Motor neuron (in vitro differentiated cells): ENCODE measurements at regions not wholly inside any gene's neighbourhood (a gene's known extent, or its start where the extent isn't known, plus 50 kb on each side); places are given as distances from the start of the nearest gene placed in this dataset.

ENCODE experiments used
- ATAC-seq, 8 experiments: fragments of 200-7000 bp; cut with Tn5 transposase; replicated peaks in 6 of 8; 2 replicates each; pipeline ENCODE4 v1.8.0; 2021; ENCODE audit warnings: mild to moderate bottlenecking in 8 of 8, moderate library complexity in 8 of 8
- H3K27ac ChIP-seq, 2 donors: fragments of 250-450 bp; sonication (Bioruptor Pico); 2 replicates each; pipeline ENCODE4 v1.9.0; 2021; ENCODE audit warnings: antibody characterized with exemption in 2 of 2, mild to moderate bottlenecking in 2 of 2, moderate library complexity in 1 of 2
- H3K4me1 ChIP-seq, 2 donors: fragments of 250-450 bp; sonication (Bioruptor Pico); replicated peaks in 1 of 2; 2 replicates each; pipeline ENCODE4 v1.6.1; 2021; ENCODE audit warnings: antibody characterized with exemption in 2 of 2, mild to moderate bottlenecking in 2 of 2, moderate library complexity in 1 of 2
- H3K4me3 ChIP-seq, 5 donors: fragments of 250-450 bp; sonication (Bioruptor Pico); 2 replicates each; pipeline ENCODE4 v1.9.0; 2021; ENCODE audit warnings: antibody characterized with exemption in 5 of 5, mild to moderate bottlenecking in 5 of 5, moderate library complexity in 4 of 5
- WGBS, 10 experiments: fragments of 450-650 bp; shearing (Covaris generic); methylation state at CpG; one replicate each; pipeline ENCODE4 v1.0.0; 2022; 5-methylcytosine and 5-hydroxymethylcytosine counted together
- in situ Hi-C, 9 experiments: fragments of 400-800 bp; cut with MboI; loops; one replicate each; pipeline ENCODE4 v1.15.0; 2021; ENCODE audit warnings: low sequenced_read_pairs in 9 of 9, low pct_unique_long_range_greater_than_20kb in 2 of 9; ENCODE audit not compliant: unreplicated experiment in 9 of 9

DNA sequence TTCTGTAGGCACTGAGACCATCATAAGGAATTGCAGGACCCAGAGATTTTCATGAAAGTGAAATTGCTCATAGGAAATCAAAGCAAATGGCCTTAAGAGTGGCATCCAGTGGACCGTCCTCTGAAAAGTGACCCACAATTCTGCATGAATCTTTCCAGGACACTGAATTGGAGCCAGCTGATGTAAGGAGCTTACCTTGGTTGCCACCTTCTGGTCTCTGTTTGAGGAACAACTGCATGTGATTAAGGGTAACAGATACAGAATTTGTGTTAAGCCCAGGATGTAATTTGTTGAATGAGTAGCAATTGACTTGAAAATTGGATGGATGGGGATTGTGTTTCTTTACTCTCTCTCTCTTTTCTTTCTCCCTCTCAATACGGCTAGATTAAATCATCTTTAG is 49.9 kb upstream of the GAS1 start:
- Histone ChIP-seq H3K27ac (no peak overlapping the region), H3K4me1 (no peaks in the 10 kb centered on the region), H3K4me3 (no peak overlapping the region)
- in situ Hi-C loops, result no loop called here
- no peak for ATAC-seq
- 0 to 83% (median 50%) methylated on average over 1 to 2 of the region's 2 CpGs; no CpG with 5 or more reads in 3 of the 10 experiments for WGBS, 10 experiments

GRCh38 chr9:86997951-86998350 is 50.6 kb upstream of the GAS1 start:
- in situ Hi-C loops, result no loop called here
- no peak for ATAC-seq
- no peak overlapping the region for H3K27ac ChIP-seq
- no peaks in the 10 kb centered on the region for H3K4me1 ChIP-seq
- H3K4me3 ChIP-seq, result no peak overlapping the region
- 19 to 100% (median 76%) methylated on average over 2 of the region's 2 CpGs; no CpG with 5 or more reads in 2 of the 10 experiments for WGBS, 10 experiments

DNA sequence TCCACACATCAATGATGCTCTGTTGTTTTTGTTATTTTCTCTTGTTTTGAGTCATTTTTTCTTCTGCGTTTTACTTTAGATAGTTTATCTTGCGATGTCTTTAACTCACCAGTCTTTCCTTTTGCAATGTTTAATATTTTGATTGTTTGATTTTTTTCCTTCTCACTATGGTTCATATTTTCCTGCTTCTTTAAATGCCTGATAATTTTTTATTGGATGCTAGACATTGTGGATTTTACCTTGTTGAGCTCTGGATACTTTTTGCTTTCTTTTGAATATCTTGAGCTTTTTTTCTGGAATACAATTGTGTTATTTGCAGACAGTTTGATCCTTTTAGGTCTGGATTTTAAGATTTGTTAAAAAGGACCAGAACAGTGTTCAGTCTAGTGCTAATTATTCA is 55.2 kb upstream of the GAS1 start:
- in situ Hi-C loops, result no loop called here
- H3K27ac ChIP-seq, result no peak overlapping the region
- 72 to 100% (median 95%) methylated on average over 2 of the region's 2 CpGs; no CpG with 5 or more reads in 1 of the 10 experiments for WGBS, 10 experiments
- ATAC-seq, result no peak
- peaks cover 0 to 2% of the 10 kb centered on the region in 2 donors for H3K4me1 ChIP-seq
- H3K4me3 ChIP-seq, result no peak overlapping the region

DNA sequence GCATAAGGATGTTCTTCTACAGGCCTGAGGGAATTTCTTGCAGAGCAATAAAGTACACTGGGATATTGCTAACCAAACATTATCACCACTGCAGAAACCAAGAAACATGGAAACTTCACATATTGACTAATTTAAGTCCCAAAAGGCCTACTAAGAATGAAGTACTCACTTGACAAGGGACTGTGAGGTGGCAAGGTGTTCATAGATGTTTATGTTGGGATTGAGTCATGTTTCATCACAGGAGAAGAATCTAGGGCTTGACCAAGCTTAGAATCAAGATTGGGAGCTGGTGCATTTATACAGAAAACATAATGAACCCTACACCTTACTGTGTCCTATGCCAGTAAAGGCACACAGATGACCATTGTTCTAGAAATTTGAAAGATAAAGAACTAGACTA is 56.7 kb upstream of the GAS1 start:
- in situ Hi-C loops, result no loop called here
- H3K4me3 ChIP-seq, result no peak overlapping the region
- no peak overlapping the region for H3K27ac ChIP-seq
- ATAC-seq, result no peak
- peaks cover 0 to 2% of the 10 kb centered on the region in 2 donors for H3K4me1 ChIP-seq

GRCh38 chr9:87006956-87007355 is 59.6 kb upstream of the GAS1 start:
- in situ Hi-C loops, result no loop called here
- Histone ChIP-seq H3K4me1 (peaks cover 0 to 2% of the 10 kb centered on the region in 2 donors), H3K4me3 (no peak overlapping the region), H3K27ac (no peak overlapping the region)
- 75 to 92% (median 86%) methylated on average over 2 to 4 of the region's 4 CpGs; no CpG with 5 or more reads in 4 of the 10 experiments for WGBS, 10 experiments
- ATAC-seq, result no peak

DNA sequence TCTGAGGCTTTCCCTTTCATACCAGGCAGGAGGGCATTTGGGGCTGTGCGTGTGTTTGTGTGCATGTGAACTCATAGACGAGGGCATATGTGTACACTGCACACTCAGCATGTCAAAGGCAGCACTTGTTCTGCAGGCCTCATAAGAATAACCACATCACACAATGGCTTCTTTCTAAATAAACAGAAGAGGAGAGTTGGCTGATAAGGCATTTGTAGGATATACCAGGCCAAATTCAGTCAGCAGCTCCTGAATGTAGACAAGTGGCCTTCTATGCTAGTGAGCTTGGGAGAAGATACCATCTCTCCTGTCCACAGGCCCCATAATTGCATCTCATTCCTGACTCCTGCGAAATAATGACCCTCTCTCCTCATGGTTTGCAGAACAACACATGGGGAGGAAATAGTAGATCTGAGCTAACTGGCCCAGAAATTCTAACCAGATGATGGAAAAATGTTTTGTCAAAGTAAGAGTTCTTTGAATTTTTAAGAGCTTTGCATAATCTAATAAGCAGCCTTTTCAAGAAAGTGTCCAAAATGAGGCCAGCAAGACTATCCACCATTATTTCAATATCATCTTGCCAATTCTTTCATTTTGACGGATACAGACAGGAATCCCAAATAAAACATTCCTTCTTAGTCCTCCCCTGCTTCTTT is 60.5 kb upstream of the GAS1 start:
- H3K4me3 ChIP-seq, result no peak overlapping the region
- 8 to 100% (median 73%) methylated on average over 1 to 3 of the region's 4 CpGs; no CpG with 5 or more reads in 2 of the 10 experiments for WGBS, 10 experiments
- ATAC-seq, result no peak
- H3K27ac ChIP-seq, result no peak overlapping the region
- in situ Hi-C loops, result no loop called here
- peaks cover 0 to 2% of the 10 kb centered on the region in 2 donors for H3K4me1 ChIP-seq

- ATAC-seq, result no peak
- no peak overlapping the region for H3K4me3 ChIP-seq
- in situ Hi-C loops, result no loop called here
- H3K27ac ChIP-seq, result no peak overlapping the region
- WGBS, 10 experiments, result 0 to 92% (median 83%) methylated on average over 1 to 4 of the region's 4 CpGs; no CpG with 5 or more reads in 1 of the 10 experiments
- peaks cover 0 to 2% of the 10 kb centered on the region in 2 donors for H3K4me1 ChIP-seq
Measured at GRCh38 chr9:87008667-87009066, 61.4 kb upstream of the GAS1 start.

DNA sequence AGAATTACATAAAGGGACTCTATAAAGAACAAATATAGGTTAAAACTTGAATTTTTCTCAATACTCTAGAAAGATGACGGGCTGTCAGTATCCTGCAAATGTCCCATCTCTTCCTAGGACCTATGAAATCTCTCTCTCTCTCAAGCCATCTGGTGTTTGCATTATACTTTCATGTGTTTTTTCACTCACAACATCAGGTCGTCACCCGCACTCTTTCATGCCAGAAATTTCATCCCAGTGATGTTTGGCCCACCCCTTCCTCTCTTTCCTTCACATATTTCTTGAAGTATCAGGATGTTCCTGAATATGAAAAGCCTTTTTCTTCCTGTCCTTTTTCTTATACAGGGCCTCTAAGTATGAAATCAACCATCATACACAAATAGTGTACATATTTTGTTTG is 63.3 kb upstream of the GAS1 start:
- Histone ChIP-seq H3K4me1 (peaks cover 0 to 2% of the 10 kb centered on the region in 2 donors), H3K27ac (no peak overlapping the region), H3K4me3 (no peak overlapping the region)
- in situ Hi-C loops, result no loop called here
- 57 to 100% (median 78%) methylated on average over 1 to 3 of the region's 3 CpGs for WGBS, 10 experiments
- no peak for ATAC-seq

- ATAC-seq, result no peak
- Histone ChIP-seq H3K4me3 (no peak overlapping the region), H3K27ac (no peak overlapping the region), H3K4me1 (peaks cover 0 to 2% of the 10 kb centered on the region in 2 donors)
- 74 to 99% (median 96%) methylated on average over 2 to 18 of the region's 22 CpGs; no CpG with 5 or more reads in 3 of the 10 experiments for WGBS, 10 experiments
- in situ Hi-C loops, result no loop called here
Measured at GRCh38 chr9:87011551-87011950, 64.2 kb upstream of the GAS1 start.

DNA sequence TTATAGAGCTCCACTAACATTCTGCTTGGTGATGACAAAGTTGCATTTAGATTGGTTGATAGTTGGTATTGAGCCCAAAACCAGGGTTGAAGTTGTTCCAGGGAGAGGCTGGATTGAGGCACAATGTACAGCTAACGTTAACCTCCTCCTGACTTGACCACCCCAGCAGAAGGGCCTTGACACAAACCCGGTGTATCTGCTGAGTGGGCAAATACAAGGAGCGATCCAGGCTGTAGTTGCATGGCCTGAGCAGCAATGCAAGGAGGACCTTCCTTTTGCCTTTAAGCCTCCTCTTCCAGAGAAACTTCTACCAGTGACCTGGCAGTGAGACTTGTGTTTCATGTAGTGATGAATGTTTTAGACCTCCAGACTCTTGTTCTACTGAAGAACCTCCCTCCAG is 66.2 kb upstream of the GAS1 start:
- no peaks in the 10 kb centered on the region for H3K4me1 ChIP-seq
- in situ Hi-C loops, result no loop called here
- H3K4me3 ChIP-seq, result no peak overlapping the region
- 56 to 93% (median 76%) methylated on average over 1 to 3 of the region's 3 CpGs; no CpG with 5 or more reads in 6 of the 10 experiments for WGBS, 10 experiments
- no peak for ATAC-seq
- no peak overlapping the region for H3K27ac ChIP-seq

GRCh38 chr9:87014436-87014835 is 67.1 kb upstream of the GAS1 start:
- H3K4me1 ChIP-seq, result no peaks in the 10 kb centered on the region
- no peak overlapping the region for H3K27ac ChIP-seq
- WGBS, 10 experiments, result 0 to 100% (median 93%) methylated on average over 1 of the region's 1 CpG; no CpG with 5 or more reads in 3 of the 10 experiments
- H3K4me3 ChIP-seq, result no peak overlapping the region
- ATAC-seq, result no peak
- in situ Hi-C loops, result no loop called here

GRCh38 chr9:87016681-87017080 is 69.4 kb upstream of the GAS1 start:
- no peak for ATAC-seq
- in situ Hi-C loops, result no loop called here
- peaks cover 7 to 10% of the 10 kb centered on the region in 2 donors for H3K4me1 ChIP-seq
- no peak overlapping the region for H3K27ac ChIP-seq
- 67 to 100% (median 94%) methylated on average over 1 to 3 of the region's 3 CpGs; no CpG with 5 or more reads in 3 of the 10 experiments for WGBS, 10 experiments
- no peak overlapping the region for H3K4me3 ChIP-seq

DNA sequence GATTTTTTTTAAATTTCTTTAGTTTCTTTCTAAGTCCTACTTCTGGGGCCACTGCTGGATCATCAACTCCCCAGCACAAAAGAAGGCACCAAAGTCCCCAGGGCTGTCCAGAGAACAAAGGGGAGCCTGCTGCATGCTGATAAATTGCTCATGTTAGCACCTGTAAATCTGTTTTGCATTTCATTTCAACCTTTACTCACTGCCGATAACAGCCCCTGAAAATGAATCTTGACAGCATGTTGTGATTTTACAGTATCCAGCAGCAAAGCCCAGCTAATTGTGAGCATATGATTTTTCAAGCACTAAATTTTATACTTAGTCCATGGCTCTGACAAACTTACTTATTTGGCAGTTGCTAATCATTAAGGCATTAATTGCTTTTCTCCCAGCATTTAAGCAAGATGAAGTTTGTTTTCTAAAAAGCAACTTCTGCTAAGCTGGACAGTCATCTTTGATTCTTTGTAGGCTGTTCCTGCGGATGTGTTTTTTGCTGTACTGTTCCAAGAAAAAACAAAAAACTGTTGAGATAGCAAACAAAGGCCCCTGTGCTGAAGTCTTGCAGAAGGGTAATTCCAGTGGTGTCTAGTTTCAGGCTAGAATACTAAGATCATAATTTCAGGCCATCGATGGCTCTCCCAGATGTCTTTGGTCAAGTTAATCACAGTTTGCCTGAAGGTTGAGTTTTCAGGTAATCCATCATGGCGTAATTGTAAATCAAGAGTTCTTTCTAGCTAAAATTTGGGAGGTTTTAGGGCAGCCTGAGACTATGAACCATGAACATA is 73.1 kb upstream of the GAS1 start:
- H3K4me1 ChIP-seq, result peaks cover 16 to 25% of the 10 kb centered on the region in 2 donors
- in situ Hi-C loops, result no loop called here
- 45 to 90% (median 60%) methylated on average over 2 to 4 of the region's 4 CpGs; no CpG with 5 or more reads in 2 of the 10 experiments for WGBS, 10 experiments
- no peak overlapping the region for H3K4me3 ChIP-seq
- ATAC-seq, result no peak
- no peak overlapping the region for H3K27ac ChIP-seq
